Anterior cingulate cortex (tissue), 58 donors: ENCODE measurements at regions not wholly inside any gene's neighbourhood (a gene's known extent, or its start where the extent isn't known, plus 50 kb on each side); places are given as distances from the start of the nearest gene placed in this dataset.

Experiments
- DNase-seq, 58 donors: peaks; one replicate each; lab custom pipeline; 2025; lab: John Stamatoyannopoulos, UW

DNA sequence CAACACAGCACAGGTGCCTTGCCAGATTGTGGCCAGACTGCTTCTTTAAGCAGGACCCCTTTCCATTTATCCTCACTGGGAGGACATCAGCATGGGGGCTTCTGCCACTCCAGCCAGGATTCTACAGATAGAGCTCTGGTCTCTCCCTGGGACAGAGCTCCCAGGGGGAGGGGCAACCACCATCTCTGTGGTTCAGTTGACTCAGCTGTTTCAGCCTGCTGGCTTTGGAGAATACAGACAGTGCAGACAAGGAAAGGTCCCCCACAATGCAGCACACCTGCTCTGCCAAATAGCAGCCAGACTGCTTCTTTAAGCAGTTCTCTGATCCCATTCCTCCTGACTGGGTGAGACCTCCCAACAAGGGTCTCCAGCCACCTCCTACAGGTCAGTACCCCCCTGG, 132.8 kb downstream of the OR2K2 start:
- DNase-seq = no peak

DNA sequence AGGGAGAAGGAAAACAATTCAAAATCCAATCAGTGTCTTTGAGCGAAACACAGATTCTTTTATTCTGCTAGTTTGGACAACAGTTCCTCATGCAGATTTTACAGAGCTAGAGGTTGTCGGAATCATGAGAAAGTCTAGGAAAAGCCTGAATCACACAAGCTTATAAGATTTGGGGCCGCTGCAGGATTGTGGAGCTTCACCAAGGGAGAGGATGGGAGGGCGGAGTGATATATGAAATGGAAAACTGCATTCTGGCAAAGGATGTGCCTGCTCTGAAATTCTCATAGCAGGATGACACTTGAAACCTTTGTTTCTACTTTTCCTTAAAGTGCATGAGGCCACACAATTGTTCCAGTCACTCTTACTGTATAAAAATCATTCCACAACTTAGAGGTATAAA, 134.3 kb downstream of the OR2K2 start:
- no peak for DNase-seq

DNA sequence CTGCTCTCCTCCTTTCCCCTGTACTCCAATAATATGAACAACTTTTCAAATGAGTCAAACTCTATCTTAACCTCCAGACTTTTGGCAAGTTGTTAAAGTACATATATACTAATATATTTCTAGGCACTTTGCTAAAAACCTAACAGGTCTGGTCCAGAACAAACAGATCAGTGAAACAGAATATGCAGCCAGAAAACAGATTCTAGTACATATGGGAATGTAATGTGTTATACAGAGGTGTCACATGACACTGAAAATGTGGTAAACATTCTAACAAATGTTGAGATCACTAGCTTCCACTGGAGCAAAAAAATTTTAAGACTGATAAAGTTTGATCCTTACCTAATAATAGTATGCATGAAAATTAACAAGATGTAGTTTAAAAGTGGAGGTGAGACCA, 136.9 kb downstream of the OR2K2 start:
- DNase-seq = no peak

DNA sequence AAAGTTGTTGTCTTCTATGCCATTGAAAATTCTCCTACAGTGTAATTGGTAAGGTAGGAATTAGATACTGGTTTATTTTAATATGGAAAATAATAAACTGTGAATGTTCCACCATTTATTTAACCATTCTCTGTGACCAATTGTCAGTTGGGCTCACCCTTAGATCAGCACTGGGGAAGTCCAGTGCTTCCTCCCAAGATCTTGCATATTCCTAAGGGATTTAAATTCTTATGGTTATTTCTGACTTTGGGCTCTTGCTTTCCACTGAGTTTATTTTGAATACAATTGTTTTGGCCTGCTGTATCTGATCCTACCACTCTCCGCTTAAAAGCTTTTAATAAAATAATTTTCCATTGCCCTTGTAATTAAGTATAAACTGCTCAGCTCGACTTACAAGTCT, 137.4 kb downstream of the OR2K2 start:
- no peak for DNase-seq

DNA sequence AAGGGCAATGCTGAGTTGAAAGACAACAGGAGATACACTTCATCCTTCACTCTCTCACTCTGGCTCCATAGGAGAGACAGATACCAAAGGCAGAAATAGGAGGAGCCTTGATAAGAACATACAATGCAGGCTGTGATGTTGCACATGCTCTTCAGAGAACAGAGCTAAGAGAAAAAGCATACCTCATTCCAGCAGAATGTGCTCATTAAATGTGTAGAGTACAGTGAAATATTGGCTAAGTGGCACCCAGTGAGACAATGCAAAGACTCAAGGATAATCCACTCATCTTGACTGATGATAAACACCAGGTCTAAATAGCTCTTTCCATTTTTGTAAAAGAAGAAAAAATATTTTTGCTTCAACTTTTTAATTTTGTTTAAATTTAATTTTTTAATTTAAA, 139.7 kb downstream of the OR2K2 start:
- no peak for DNase-seq

DNA sequence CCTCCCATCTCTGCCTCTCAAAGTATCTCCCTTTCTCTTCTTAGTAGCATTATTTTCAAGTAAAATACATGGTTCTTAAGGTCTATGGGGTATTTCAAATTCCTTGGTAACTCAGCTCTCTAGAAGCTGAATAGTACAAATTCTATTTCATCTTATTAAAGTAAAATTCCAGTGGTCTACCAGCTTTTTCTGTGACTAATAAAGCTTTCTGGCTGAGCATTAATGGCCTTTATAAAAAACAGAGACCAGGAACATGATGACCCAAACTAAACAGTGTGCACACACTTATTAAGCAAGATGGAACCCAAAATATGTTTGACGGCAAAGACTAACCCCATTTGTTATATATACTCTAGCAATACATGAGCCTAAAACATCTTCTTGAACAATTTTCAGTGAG, 142.6 kb downstream of the OR2K2 start:
- DNase-seq = no peak

DNA sequence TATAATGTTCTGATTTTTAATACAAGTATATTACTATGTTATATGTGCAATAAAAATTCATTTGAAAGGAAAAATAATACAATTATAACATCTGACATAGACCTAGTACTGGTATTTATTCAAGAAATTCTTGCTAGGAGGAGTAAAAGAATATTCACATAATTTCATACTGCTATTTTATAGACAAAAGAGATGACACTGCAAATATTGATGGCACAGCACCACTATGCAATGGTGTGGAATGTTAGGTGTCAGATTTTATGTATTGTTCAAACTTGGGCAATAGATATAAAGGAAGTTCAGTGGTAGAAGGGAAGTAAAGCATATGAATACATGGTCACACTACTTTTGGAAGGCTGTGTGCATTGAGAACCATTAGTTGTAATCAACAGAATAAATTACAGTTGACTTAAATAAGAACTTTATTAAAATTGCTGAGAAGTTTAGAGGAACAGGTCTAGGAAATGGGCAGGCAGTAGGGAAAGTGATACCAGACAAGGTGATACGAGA, 143.9 kb downstream of the OR2K2 start:
- DNase-seq = no peak

DNA sequence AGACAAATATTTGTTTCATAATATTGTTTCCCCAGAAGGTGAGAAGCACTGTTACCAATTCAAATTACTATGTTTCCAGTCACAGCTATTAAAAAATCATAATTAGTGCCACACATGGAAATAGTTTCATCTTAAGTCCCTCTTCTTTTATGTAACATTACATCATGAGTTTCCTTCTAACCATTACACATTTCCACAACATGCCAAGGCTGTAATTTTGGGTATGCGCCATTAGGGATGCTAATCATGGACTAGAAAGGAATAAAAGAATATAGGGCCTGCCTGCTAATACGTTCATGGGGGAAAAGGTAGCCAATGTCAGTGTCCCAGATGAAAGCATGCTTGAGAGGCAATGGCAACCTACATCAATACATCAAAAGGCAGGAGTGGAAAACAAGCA, 142.5 kb upstream of the LPAR1 start:
- no peak for DNase-seq

DNA sequence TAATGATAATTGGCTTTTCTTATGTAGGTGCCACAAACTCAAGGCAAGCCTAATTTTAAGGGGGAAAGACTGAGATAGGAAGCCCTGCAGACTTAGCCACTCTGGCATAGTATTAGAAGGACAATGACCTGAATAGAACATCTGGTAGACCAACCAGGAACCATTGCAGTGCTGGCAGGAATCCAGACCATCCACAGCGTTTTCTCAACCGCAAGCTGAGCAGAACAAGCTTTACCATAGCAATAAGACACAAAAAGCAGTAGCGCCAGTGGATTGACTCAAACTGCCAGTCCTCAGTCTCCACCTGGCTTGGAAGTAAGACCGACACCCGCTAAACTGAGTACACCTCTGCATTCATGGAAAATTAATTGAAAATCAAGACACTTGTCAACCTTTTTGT, 141.3 kb upstream of the LPAR1 start:
- peak in 2 of 58 donors; percentile 1 for DNase-seq

DNA sequence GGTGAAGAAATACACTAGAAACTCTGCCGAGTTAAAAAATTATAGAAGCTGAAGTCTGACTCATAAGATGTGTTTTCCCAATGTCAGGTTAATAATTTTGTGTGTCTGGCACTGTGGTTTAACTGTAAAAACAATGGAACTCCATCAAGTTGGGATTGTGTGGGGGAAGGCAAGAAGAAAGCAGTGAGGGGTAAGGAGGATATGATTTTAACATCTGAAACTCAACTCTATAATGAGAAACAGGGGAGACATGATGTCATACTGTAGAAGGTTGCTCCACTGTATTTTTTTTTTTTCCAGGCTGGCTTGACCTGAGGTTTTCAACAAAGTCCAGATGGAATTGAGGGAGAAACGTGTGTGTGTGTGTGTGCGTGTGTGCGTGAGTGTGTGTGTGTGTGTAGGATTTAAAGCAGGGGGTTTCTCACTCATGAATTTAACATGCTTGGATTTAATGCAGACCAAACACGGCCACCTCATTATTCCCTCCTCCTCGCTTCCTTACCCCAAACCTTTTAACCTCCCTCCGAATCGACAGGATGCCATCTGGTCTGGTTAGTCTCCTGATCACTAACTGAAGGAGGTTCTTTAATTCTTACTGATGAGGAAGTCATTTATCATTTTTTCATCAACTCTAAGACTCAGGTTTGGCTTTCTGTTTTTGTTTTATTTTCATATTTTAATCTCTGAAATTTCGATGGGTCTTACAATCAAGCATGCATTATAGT, 140.2 kb upstream of the LPAR1 start:
- no peak for DNase-seq

DNA sequence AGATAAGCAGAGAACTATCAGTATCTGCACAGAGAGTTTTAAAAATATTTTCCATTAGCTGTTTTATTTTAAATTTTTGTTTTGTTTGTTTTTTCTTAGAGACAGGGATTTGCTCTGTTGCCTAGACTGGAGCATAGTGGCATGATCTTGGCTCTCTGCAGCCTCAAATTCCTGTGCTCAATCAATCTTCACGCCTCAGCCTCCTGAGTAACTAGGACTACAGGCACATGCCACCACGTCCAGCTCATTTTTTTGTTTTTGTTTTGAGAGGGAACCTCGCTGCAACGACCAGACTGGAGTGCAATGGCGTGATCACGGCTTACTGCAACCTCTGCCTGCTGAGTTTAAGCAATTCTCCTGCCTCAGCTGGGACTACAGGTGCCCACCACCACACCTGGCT, 138.2 kb upstream of the LPAR1 start:
- DNase-seq = no peak

DNA sequence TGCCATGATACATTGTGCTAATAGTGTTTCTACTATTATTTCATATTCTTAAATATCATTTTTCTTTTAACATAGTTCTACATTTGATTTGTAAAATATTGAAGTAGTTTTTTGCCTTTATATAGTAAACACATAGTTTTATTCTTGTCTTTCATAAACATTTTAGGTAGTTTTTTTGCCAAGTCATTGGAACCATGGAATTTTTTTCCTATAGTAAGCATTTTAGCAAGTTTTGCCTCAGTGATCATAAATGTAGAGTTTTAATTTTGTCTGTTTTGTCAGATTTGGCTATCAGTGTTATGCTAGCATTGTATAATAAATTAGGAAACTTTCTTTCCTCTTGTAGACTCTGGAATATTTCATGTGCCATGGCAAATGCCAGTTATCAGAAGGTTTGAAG, 137.1 kb upstream of the LPAR1 start:
- DNase-seq = no peak

DNA sequence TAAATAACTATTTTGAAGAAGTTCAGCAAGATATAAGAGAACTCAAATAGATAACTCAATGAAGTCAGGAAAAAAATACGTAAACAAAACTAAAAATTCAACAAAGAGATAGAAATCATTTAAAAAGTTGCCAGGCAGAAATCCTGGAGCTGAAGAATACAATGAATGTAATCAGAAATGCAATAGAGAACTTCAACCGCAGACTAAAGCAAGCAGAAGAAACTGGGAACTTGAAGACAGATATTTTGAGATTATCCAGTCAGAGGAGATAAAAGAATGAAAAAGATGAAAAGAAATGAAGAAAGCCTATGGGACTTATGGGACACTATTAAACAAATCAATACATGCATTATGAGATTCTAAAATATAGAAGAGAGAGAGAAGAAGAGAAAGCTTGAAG, 129.1 kb upstream of the LPAR1 start:
- no peak for DNase-seq

DNA sequence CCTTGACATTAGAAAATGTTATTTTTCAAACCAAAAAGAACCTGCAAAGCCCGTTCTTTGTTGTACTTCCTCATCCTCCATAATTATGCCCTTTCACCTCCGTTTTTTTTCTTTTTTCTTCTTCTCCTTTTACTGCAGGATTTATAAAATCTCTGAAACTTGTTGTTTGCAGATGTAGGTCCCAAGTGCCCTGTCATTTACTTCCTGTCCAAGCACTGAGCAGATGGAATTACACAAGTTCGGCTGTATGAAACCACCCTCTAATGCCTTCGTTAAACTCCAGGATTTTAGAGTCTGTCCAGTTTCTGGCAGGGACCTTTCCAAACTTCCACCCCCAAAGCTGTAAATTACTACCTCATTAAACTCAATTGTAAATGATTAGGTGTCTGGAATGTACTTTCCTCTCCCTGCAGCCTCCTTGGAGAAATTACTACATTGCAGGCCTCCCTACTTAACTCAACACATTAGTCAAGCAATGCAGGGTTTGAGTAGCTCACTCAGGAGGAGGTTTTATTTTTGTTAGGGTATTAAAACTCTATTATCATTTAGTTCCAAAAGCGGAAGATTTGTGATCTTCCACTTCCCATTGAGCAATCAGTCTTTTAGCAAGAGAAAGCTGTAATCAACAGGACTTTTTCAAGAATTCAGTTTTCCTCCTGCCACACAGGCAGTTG, 125.6 kb upstream of the LPAR1 start:
- DNase-seq = no peak

DNA sequence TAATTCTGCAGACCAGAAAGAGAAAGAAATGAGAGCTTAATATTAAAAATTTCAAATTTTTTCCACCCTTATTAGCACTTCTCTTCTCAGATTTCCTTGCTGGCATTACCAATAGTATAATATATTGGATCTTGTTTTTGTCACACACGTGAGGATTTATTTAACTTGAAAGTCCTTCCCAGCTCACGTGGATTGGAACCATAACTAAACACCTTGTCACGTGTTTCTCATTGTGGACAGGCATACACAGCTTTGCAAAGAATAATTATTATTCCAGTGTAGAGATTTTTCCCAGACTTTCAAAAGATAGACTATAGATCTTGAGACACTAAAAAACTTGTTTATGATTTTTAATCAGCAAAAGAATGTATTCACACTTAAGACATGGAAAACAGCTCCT, 123.8 kb upstream of the LPAR1 start:
- DNase-seq = no peak

DNA sequence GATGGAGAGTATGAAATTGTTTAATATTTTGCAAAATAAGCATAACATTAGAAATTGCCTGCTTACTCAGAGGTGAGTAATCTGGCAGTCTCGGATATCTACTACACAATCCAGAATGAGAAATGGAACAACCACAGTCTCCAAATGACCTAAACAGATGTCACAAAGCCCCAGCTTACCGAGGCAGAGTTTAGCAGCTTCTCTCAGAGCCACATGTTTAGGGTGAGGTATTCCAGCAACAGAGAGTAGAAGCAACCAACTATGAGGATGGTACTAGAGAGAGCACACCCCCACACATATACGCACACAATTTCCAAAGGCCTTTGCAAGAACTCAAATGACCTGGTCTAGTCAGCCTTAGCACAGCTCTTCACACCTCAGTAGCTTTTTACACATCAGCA, 122.7 kb upstream of the LPAR1 start:
- DNase-seq = no peak

DNA sequence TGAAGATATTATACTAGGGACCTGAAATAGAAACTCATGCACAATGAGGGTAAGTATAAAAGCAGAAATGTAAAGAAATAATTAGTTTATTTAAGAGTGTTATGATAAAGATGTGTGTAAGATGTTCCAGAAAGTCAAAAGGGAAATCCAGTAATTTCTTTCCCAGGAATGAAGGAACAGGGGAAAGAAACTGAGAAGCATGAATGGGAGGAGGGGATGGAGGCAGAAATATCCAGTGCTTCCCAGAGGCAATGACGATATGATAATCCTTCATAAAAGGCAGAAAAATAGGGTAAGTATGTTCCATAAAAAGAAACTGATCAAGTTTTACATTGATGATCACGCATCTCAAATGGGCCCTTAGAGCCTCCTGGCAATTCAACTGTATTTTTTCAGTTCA, 120.7 kb upstream of the LPAR1 start:
- no peak for DNase-seq

DNA sequence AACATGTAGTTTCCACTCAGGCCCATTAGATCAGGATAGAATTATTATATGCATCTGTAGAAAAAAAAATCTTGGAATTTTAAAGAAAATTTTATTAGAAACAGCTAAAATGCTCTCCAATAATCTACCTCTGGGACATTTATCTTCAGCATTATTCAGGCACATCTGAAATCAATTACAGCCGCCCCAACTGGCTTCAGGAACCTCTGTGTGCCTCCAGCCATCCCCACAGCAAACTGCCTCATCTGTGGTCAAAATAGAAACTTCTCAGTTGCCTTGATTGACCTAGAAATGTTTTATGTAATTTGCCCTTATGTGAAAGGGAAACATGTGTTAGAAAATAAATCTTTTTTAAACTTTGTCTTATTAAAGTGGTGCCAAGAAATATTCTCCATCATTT, 120.1 kb upstream of the LPAR1 start:
- no peak for DNase-seq

DNA sequence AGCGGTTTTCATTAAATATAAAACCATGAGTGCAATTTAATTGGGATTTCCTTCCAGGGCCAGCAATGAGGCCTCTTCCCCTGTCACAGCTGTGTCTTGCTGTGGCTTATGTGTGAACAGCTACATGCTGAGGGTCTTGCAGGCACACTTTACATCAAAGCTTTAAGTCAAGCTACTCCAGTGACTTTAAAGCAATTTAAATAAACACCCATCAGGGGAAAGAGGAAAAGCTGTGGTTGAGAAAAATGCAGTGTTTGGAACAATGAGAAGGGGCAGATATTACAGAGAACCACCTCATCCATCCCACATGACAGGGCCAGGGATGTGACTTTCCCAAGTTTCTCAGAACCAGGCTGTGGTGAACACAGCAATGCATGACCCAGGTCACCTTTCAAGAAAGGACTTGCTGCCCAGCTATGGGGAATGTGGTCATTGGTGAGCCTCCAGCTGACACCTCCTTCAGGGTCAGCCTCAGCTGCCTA, 115.9 kb upstream of the LPAR1 start:
- no peak for DNase-seq

DNA sequence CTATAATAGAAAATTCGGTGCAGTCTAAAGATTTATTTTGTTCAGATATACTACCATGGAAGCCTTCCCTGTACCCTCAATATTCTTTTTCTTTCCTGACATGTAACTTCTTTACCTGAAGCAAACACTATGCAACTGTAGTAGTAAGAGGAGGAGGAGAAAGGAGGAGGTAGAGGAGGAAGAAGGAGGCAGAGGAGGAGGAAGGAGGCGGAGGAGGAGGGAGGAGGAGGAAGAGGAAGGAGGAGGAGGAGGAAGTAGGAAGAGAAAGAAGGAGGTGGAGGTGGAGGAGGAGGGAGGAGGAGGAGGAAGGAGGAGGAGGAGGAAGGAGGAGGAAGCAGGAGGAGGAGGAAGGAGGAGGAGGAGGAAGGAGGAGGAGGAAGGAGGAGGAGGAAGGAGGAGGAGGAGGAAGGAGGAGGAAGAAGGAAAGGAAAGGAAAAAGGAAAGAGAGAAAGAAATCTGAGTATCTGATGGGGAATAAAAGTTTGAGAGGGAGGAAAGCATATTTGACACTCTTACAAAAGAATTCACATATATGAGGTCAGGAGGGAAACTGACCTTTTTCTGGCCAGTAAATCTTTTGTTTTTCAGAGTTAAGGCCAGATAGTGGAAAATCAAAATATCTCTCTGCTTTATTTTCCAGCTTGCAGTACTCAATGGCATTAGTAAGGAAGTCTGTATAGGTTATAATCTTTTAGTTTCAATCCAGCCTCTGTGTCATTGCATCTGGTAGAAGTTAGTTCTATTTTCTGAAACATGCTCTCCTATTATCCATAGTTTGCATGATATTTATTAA, 114.5 kb upstream of the LPAR1 start:
- no peak for DNase-seq

DNA sequence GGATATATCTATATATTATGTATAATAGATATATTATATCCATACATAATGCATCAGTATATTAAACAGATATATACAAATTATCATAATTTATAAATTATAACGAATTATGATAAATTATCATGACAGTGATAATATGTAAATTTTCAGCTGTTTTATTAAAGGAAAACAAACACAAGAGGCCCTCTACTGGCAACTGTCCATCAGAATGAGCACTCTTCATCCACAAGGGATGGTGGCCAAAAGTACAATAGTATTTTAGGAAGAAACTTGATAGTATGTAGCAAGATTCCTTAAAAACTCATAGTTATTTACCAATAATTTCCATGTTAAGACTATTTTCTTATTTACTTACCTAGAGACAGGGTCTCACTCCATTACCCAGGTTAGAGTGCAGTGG, 113.3 kb upstream of the LPAR1 start:
- DNase-seq = no peak
